ENCODE measurements at regions not wholly inside any gene's neighbourhood (a gene's known extent, or its start where the extent isn't known, plus 50 kb on each side); places are given as distances from the start of the nearest gene placed in this dataset.

DNA sequence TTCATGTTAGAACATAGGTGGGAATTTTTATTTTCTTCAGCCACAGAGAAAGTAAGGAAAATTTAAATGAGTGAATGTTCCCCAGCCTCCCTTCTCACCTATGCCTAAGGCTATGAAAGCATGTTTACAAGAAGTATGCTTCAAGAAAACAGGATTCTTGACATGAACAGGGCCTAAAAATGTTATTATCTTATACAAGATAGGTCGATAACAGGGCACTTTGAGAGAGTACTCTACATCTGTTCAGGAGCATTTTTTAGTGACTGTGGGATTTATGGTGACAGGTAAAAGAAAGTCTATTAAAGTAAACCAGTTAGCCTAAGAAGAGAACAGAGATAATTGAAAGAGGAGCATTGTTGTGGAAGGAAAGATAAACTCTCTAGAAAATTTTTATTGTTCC, 222.9 kb upstream of the DAAM1 start (continued):
- TF ChIP-seq, protein P1, sequence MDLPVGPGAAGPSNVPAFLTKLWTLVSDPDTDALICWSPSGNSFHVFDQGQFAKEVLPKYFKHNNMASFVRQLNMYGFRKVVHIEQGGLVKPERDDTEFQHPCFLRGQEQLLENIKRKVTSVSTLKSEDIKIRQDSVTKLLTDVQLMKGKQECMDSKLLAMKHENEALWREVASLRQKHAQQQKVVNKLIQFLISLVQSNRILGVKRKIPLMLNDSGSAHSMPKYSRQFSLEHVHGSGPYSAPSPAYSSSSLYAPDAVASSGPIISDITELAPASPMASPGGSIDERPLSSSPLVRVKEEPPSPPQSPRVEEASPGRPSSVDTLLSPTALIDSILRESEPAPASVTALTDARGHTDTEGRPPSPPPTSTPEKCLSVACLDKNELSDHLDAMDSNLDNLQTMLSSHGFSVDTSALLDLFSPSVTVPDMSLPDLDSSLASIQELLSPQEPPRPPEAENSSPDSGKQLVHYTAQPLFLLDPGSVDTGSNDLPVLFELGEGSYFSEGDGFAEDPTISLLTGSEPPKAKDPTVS (IDR thresholded peaks at IDR 0.05; ENCODE audit: low read depth, low read length), result no peak
- TF ChIP-seq, protein P2, sequence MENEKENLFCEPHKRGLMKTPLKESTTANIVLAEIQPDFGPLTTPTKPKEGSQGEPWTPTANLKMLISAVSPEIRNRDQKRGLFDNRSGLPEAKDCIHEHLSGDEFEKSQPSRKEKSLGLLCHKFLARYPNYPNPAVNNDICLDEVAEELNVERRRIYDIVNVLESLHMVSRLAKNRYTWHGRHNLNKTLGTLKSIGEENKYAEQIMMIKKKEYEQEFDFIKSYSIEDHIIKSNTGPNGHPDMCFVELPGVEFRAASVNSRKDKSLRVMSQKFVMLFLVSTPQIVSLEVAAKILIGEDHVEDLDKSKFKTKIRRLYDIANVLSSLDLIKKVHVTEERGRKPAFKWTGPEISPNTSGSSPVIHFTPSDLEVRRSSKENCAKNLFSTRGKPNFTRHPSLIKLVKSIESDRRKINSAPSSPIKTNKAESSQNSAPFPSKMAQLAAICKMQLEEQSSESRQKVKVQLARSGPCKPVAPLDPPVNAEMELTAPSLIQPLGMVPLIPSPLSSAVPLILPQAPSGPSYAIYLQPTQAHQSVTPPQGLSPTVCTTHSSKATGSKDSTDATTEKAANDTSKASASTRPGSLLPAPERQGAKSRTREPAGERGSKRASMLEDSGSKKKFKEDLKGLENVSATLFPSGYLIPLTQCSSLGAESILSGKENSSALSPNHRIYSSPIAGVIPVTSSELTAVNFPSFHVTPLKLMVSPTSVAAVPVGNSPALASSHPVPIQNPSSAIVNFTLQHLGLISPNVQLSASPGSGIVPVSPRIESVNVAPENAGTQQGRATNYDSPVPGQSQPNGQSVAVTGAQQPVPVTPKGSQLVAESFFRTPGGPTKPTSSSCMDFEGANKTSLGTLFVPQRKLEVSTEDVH (IDR thresholded peaks at IDR 0.05; ENCODE audit: low read depth, partially characterized antibody), result no peak
- no peak for TF ChIP-seq CREB1 (IDR thresholded peaks at IDR 0.05; ENCODE audit: low read depth)
- TF ChIP-seq FOS (IDR thresholded peaks at IDR 0.05; ENCODE audit: borderline replicate concordance, extremely low read depth, insufficient read length), result no peak
- TF ChIP-seq, protein P3, sequence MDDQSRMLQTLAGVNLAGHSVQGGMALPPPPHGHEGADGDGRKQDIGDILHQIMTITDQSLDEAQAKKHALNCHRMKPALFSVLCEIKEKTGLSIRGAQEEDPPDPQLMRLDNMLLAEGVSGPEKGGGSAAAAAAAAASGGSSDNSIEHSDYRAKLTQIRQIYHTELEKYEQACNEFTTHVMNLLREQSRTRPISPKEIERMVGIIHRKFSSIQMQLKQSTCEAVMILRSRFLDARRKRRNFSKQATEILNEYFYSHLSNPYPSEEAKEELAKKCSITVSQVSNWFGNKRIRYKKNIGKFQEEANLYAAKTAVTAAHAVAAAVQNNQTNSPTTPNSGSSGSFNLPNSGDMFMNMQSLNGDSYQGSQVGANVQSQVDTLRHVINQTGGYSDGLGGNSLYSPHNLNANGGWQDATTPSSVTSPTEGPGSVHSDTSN (IDR thresholded peaks at IDR 0.05; ENCODE audit: insufficient replicate concordance, low read depth, low read length), result no peak
- TF ChIP-seq, protein P4, sequence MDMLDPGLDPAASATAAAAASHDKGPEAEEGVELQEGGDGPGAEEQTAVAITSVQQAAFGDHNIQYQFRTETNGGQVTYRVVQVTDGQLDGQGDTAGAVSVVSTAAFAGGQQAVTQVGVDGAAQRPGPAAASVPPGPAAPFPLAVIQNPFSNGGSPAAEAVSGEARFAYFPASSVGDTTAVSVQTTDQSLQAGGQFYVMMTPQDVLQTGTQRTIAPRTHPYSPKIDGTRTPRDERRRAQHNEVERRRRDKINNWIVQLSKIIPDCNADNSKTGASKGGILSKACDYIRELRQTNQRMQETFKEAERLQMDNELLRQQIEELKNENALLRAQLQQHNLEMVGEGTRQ (IDR thresholded peaks at IDR 0.05; ENCODE audit: borderline replicate concordance, low read depth, low read length), result no peak

Measured in GM12878 (cell line).